ENCODE measurements at regions not wholly inside any gene's neighbourhood (a gene's known extent, or its start where the extent isn't known, plus 50 kb on each side); places are given as distances from the start of the nearest gene placed in this dataset.

- TF ChIP-seq CTCF (IDR thresholded peaks at IDR 0.05), result no peak
- TF ChIP-seq EZH2 (IDR thresholded peaks at IDR 0.05; ENCODE audit: borderline replicate concordance, insufficient read depth, low read depth, low read length, poor library complexity, severe bottlenecking), result no peak
Observed at GRCh38 chr4:78684325-78685079, 91.6 kb upstream of the BMP2K start.

Data from B cell (primary cell).